Spleen (tissue), 11 donors: ENCODE measurements at regions not wholly inside any gene's neighbourhood (a gene's known extent, or its start where the extent isn't known, plus 50 kb on each side); places are given as distances from the start of the nearest gene placed in this dataset.
A peak's percentile ranks its signal among the peaks of the same experiment; 100 is the strongest.
"Not testable (repeated sequence)": the region's sequence is repeated elsewhere in the genome, so short reads cannot be mapped to it uniquely, and the experiment has no call there.

Source experiments
- DNase-seq: peaks from one replicate; pipeline ENCODE4 v3.0.0-alpha.2; 2020
- H3K27ac ChIP-seq, 8 donors: fragments of 200-600 bp; sonication (generic) in 7 of 8; 1 replicate in 4 of 8; 2 replicates in 4 of 8; pipeline versions ENCODE4 v1.5.0 to v1.8.0; 2016 to 2021; ENCODE audit warnings: inconsistent platforms in 4 of 8, mild to moderate bottlenecking in 4 of 8, moderate library complexity in 1 of 8
- H3K27me3 ChIP-seq, 7 donors: fragments of 200-600 bp; sonication (generic) in 6 of 7; replicated peaks in 1 of 7; 1 replicate in 4 of 7; 2 replicates in 3 of 7; pipeline versions ENCODE4 v1.5.0 to v1.8.0; 2016 to 2021; ENCODE audit warnings: inconsistent platforms in 3 of 7, mild to moderate bottlenecking in 1 of 7
- H3K36me3 ChIP-seq, 6 donors: fragments of 200-600 bp; sonication (generic) in 5 of 6; 1 replicate in 4 of 6; 2 replicates in 2 of 6; pipeline versions ENCODE4 v1.5.0 to v1.8.0; 2016 to 2021; ENCODE audit warnings: inconsistent platforms in 2 of 6
- H3K4me1 ChIP-seq, 6 donors: fragments of 200-600 bp; sonication (generic) in 5 of 6; 1 replicate in 3 of 6; 2 replicates in 3 of 6; pipeline versions ENCODE4 v1.5.0 to v1.8.0; 2016 to 2021; ENCODE audit warnings: inconsistent platforms in 3 of 6
- H3K4me3 ChIP-seq, 8 donors: fragments of 200-600 bp; sonication (generic) in 7 of 8; 1 replicate in 4 of 8; 2 replicates in 4 of 8; pipeline versions ENCODE4 v1.5.0 to v1.8.0; 2016 to 2021; ENCODE audit warnings: inconsistent platforms in 4 of 8, mild to moderate bottlenecking in 4 of 8, moderate library complexity in 2 of 8
- H3K9me3 ChIP-seq, 8 donors: fragments of 200-600 bp; sonication (generic) in 7 of 8; 1 replicate in 4 of 8; 2 replicates in 4 of 8; pipeline versions ENCODE4 v1.5.0 to v1.8.0; 2016 to 2021; ENCODE audit warnings: inconsistent platforms in 4 of 8
- POLR2AphosphoS5 ChIP-seq, 3 donors: sonication (generic); formaldehyde crosslinking; IDR thresholded peaks; one replicate each; pipeline ENCODE4 v1.5.1; 2017; ENCODE audit warnings: antibody characterized with exemption in 3 of 3
- WGBS, 5 donors: extraction: QIAGEN DNeasy Blood & Tissue Kit in 3 of 5; methylation state at CpG; one replicate each; pipeline versions ENCODE4 v1.1.5 to v1.1.7; 2013 to 2018; 5-methylcytosine and 5-hydroxymethylcytosine counted together
- intact Hi-C: fragments of 100-400 bp; cut with DNase I; formaldehyde crosslinking; loops from one replicate; pipeline ENCODE4 v1.15.0; 2023; ENCODE audit warnings: low total_unique reads
- donor health status: healthy with polysubstance abuse.
- donor health status: DM: no; HTN: no; CAD: no; lungs with moderate emphysema.
- donor health status: DM: no; HTN: no; CAD: no.
- donor health status: Bipolar disorder and iron deficiency.
- donor health status: healthy.
- donor health status: DM: no; HTN: no; CAD: no.
- donor health status: DM: yes; HTN: yes; CAD: no.

DNA sequence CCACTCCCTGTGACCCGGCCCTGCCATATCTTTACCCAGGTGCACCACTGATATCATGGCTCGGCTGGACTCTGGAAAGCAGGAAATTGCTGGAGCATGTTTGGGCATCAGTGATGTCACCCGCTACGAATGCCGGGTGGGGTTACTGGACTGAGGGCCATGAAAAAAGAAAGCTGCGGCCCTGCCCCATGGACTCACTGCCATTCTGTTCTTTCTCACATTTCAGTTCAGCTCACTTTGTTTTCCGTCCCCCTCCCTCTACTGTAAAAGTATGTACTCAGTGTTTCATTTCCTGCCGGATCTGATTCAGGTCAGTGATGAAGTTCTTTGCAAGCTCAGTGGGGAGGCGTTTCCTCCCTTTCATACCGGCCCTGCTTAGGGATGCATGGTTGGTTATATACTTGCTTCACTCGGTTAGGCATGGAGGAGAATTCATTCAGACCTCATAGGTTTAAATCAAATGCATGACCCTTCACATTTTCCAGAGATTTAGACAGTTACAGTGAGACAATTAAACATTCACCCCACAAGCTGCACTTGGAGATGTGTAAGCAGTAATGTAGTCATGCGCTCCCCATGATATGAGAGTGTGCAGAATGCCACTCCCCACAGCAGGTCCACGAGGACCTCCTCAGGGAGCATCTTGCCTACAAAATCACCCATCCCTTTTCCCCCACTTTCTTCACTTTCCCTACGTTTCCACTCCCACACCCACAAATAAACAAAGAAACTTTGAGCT is 1938.5 kb downstream of the FOXD4L5 start:
- DNase-seq, result peak; percentile 77
- H3K36me3 ChIP-seq, intact Hi-C loops, H3K4me3 ChIP-seq, H3K9me3 ChIP-seq, H3K27me3 ChIP-seq: not testable (repeated sequence)
- Histone ChIP-seq H3K4me1 (peaks cover 0 to 23% (median 6%) of the 10 kb centered on the region in 6 donors), H3K27ac (peak overlapping the region in 6 of 8 donors; percentile 55 to 84 (median 73))
- peak in 1 of 3 donors; percentile 45 for TF ChIP-seq POLR2AphosphoS5 (IDR thresholded peaks at IDR 0.05)
- 23 to 37% (median 30%) methylated on average over 8 to 11 of the region's 14 CpGs for WGBS, 5 donors

DNA sequence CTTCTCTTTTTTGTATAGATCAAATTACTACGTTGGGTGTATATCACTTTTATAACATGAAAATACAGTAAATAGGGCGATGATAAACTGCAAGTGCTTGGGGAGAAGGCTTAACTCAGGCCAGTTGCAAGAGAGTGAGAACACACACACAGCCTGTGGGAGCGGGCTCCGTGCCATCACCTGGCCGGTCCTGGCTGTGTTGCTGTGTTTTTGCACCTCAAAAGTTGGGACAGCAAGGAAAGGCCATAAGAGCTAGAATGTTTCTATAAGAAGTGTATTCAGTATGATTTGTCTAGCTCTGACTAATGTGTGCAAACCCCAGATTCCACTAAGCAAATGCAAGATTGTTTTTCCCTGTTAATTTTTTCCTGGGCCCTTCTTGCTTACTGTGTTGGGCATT is 1940.6 kb downstream of the FOXD4L5 start:
- intact Hi-C loops, result not testable (repeated sequence)
- peak; percentile 44 for DNase-seq

GRCh38 chr9:63342528-63342927 is 1942.5 kb downstream of the FOXD4L5 start:
- H3K27ac ChIP-seq, H3K27me3 ChIP-seq, H3K4me3 ChIP-seq, H3K9me3 ChIP-seq, intact Hi-C loops, H3K36me3 ChIP-seq: not testable (repeated sequence)
- peak; percentile 29 for DNase-seq
- 13 to 48% (median 19%) methylated on average over 1 to 2 of the region's 4 CpGs for WGBS, 5 donors
- TF ChIP-seq POLR2AphosphoS5 (IDR thresholded peaks at IDR 0.05), result peak in 2 of 3 donors; percentile 18 to 73
- peaks cover 4 to 25% (median 10%) of the 10 kb centered on the region in 6 donors for H3K4me1 ChIP-seq

More for the DNA sequence above, 1940.6 kb downstream of the FOXD4L5 start:
- 95 to 97% (median 95%) methylated on average over 3 of the region's 5 CpGs; no CpG with 5 or more reads in 2 of the 5 donors for WGBS, 5 donors
- not testable (repeated sequence) for H3K27me3 ChIP-seq, H3K4me3 ChIP-seq, H3K36me3 ChIP-seq, H3K27ac ChIP-seq, H3K9me3 ChIP-seq
- H3K4me1 ChIP-seq, result peaks cover 0 to 23% (median 6%) of the 10 kb centered on the region in 6 donors

- H3K36me3 ChIP-seq, H3K27me3 ChIP-seq, DNase-seq, H3K4me1 ChIP-seq, intact Hi-C loops, H3K9me3 ChIP-seq, H3K4me3 ChIP-seq: not testable (repeated sequence)
- WGBS, 5 donors, result 57 to 64% (median 63%) methylated on average over 3 to 5 of the region's 6 CpGs
- H3K27ac ChIP-seq, result peak overlapping the region in 7 of 8 donors; percentile 15 to 82 (median 75)
- peak in 1 of 3 donors; percentile 67 for TF ChIP-seq POLR2AphosphoS5 (IDR thresholded peaks at IDR 0.05)
Measured at GRCh38 chr9:63337899-63338604, 1947.0 kb downstream of the FOXD4L5 start.

- intact Hi-C loops, H3K27me3 ChIP-seq, H3K4me3 ChIP-seq, H3K36me3 ChIP-seq, H3K27ac ChIP-seq, H3K9me3 ChIP-seq, H3K4me1 ChIP-seq: not testable (repeated sequence)
- WGBS, 5 donors, result 8 to 39% (median 29%) methylated on average over 3 of the region's 3 CpGs
- DNase-seq, result peak; percentile 73
Measured at GRCh38 chr9:63335286-63335685, 1949.7 kb downstream of the FOXD4L5 start.

DNA sequence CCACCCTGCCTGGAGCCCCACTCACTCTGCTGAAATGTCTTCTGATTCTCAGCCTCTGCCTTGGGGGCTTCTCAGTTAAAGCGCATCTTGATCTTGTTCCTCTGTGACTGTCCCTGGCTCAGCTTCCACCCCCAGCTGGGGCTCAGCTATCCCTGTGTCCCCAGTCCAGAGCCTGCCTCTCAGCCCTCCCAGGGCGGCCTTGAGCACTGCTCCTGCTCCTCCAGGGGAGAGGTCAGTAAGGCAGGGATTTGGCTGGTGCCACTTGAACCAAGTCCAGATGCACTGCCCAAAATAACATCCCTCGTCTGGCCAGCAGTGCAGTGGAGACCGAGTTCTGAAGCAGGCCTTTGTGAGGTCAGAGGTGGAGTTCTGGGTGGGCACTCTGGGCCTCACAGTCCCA is 1950.8 kb downstream of the FOXD4L5 start:
- H3K27me3 ChIP-seq, H3K9me3 ChIP-seq, intact Hi-C loops, H3K36me3 ChIP-seq, H3K4me1 ChIP-seq, H3K27ac ChIP-seq, H3K4me3 ChIP-seq: not testable (repeated sequence)
- WGBS, 5 donors, result 77 to 90% (median 82%) methylated on average over 1 of the region's 4 CpGs; no CpG with 5 or more reads in 2 of the 5 donors
- DNase-seq, result peak; percentile 81

DNA sequence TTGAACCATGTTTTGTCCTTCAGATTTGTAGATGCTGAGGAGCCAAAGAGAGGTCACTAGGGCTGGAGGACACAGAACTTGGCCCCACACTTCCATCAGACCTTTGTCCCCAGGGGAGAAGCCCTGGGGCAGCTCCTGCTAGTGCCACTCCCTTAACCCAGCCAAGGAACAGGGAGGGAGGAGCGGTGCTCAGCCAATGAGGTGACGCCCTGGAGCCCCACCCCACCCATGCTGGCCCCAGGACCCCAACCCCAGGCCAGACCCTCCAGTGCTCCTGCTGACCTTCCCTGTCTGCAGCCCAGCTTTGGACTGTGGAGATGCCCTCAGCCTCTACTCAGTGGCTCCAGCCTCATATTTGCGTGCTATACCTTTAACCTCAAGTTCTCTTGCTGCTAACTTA is 1951.9 kb downstream of the FOXD4L5 start:
- DNase-seq, H3K4me1 ChIP-seq, H3K4me3 ChIP-seq, H3K9me3 ChIP-seq, intact Hi-C loops, H3K27ac ChIP-seq, H3K36me3 ChIP-seq, H3K27me3 ChIP-seq: not testable (repeated sequence)
- WGBS, 5 donors, result 100% methylated on average over 2 of the region's 3 CpGs; no CpG with 5 or more reads in 3 of the 5 donors

DNA sequence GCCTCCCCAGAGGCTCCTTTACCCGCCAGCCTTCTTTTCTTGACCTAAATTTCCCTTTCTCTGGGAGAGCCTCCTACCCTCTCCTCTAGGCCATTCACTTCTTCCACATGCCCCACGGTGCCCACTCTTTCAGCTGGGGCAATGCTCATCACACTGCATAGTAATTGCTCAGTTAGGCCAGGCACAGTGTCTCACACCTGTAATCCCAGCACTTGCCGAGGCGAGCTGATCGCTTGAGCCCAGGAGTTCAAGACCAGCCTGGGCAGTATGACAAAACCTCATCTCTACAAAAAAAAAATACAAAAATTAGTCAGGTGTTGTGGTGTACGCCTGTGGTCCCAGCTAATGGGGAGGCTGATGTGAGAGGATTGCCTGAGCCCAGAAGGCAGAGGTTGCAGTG is 1956.7 kb downstream of the FOXD4L5 start:
- H3K27ac ChIP-seq, result not testable (repeated sequence)

GRCh38 chr9:63327211-63327610 is 1957.8 kb downstream of the FOXD4L5 start:
- H3K36me3 ChIP-seq, H3K9me3 ChIP-seq, H3K27ac ChIP-seq, H3K27me3 ChIP-seq, DNase-seq, H3K4me1 ChIP-seq, H3K4me3 ChIP-seq, intact Hi-C loops: not testable (repeated sequence)
- 83 to 94% (median 89%) methylated on average over 3 of the region's 3 CpGs for WGBS, 5 donors

More for the DNA sequence above, 1956.7 kb downstream of the FOXD4L5 start:
- H3K9me3 ChIP-seq, intact Hi-C loops, H3K4me1 ChIP-seq, H3K36me3 ChIP-seq, H3K4me3 ChIP-seq, DNase-seq, H3K27me3 ChIP-seq: not testable (repeated sequence)
- WGBS, 5 donors, result 85 to 98% (median 91%) methylated on average over 4 to 5 of the region's 6 CpGs

- H3K4me1 ChIP-seq, H3K9me3 ChIP-seq, H3K36me3 ChIP-seq, H3K4me3 ChIP-seq, DNase-seq, H3K27ac ChIP-seq, H3K27me3 ChIP-seq, intact Hi-C loops: not testable (repeated sequence)
- 84 to 93% (median 87%) methylated on average over 5 to 8 of the region's 9 CpGs for WGBS, 5 donors
Measured at GRCh38 chr9:63326665-63327064, 1958.3 kb downstream of the FOXD4L5 start.

GRCh38 chr9:63325696-63326095 is 1959.3 kb downstream of the FOXD4L5 start:
- H3K36me3 ChIP-seq, DNase-seq, intact Hi-C loops, H3K27ac ChIP-seq, H3K27me3 ChIP-seq, H3K9me3 ChIP-seq, H3K4me3 ChIP-seq, H3K4me1 ChIP-seq: not testable (repeated sequence)
- WGBS, 5 donors, result 87 to 91% (median 90%) methylated on average over 5 of the region's 5 CpGs
